GM18507 (cell line): ENCODE measurements at regions not wholly inside any gene's neighbourhood (a gene's known extent, or its start where the extent isn't known, plus 50 kb on each side); places are given as distances from the start of the nearest gene placed in this dataset.
"Not testable (repeated sequence)": the region's sequence is repeated elsewhere in the genome, so short reads cannot be mapped to it uniquely, and the experiment has no call there.

ENCODE experiments used
- DNase-seq: peaks from one replicate; pipeline ENCODE4 v3.0.0; 2011; ENCODE audit warnings: low read depth; ENCODE audit not compliant: insufficient read length; ENCODE audit errors: extremely low spot score
- FAIRE-seq: peaks from 2 replicates; lab custom pipeline; 2011; peaks lifted over from hg19 to GRCh38; lab: Jason Lieb, UNC

GRCh38 chr6:151671195-151671594 is 136.3 kb upstream of the ESR1 start:
- DNase-seq (no peak), FAIRE-seq (no peak)

- FAIRE-seq (no peak), DNase-seq (no peak)
These were observed 132.9 kb upstream of the ESR1 start for GRCh38 chr6:151674578-151674977.

GRCh38 chr6:151675746-151676459 is 131.6 kb upstream of the ESR1 start:
- DNase-seq = peak; percentile 60
- FAIRE-seq = peak; percentile 67

DNA sequence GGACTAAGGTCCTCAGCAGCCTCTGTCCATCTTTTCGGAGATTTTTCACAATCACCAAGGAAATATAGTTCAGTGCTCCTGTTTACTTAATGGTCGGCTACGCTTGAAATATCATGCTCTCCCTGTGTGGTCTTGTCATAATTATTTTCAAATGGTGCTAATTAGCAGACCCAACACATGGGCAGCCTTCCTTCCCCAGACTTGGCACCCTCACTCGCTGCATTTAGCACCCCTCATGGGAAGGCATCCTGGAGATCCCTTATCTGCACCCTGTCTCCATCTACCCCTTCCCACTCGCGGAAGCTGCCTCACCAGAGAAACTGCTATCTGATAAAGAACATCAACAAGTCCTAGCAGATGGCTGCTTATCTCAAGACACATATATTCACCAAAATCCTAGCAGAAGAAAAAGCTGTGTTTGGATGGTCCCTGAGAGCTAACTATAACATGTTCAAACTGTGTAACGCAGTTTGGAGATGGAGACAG is 131.0 kb upstream of the ESR1 start:
- FAIRE-seq (no peak), DNase-seq (no peak)

GRCh38 chr6:151677404-151677803 is 130.1 kb upstream of the ESR1 start:
- DNase-seq (no peak), FAIRE-seq (no peak)

DNA sequence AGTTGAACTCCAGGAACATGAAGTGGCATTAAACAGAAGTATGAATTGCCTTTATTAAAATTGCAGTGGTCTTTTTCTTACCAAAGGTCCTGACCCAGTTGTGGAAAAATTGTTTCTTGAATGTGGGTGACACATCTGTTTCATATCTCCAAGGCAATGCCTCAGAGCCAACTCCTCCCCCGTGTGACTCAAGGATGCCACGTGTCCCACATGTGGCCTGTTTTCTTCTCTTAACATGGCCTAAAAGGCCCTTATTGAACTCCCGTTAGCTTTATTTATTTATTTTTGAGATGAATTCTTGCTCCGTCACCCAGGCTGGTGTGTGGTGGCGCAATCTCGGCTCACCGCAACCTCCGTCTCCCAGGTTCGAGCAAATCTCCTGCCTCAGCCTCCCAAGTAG is 128.4 kb upstream of the ESR1 start:
- DNase-seq (no peak), FAIRE-seq (no peak)

GRCh38 chr6:151679941-151680340 is 127.5 kb upstream of the ESR1 start:
- FAIRE-seq (no peak), DNase-seq (no peak)

- FAIRE-seq (no peak), DNase-seq (no peak)
These were observed 126.5 kb upstream of the ESR1 start for GRCh38 chr6:151680846-151681432.

DNA sequence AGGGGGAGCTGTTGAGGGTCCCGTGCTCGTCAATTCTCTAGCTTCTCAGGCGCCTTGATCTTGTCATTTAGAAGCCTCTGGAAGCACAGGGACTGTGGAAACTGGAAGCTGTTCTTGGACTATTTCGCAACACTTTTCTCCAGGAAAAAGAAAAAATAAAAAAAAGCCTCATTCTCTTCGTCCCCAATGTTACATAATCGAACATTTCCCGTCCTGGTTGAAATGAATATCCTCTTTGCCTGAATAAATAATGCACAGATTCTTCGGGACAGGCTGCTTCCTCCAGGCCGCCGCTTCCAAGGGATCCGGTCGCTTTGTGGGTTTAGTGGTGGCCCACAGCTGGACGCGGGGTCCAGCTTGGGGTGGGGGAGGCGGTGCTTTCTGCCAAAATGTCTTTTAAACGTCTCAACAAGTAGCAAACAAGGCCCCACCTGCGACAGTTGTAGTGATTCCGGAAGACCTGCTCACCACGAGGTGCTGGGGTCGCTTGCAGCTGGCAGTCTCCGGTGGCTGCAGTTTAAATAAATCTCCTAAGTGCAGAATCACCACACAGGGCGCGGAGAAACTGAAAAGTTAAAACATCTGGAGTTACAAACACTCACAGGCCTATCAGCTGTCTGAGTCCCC is 125.9 kb upstream of the ESR1 start:
- DNase-seq (no peak), FAIRE-seq (no peak)

DNA sequence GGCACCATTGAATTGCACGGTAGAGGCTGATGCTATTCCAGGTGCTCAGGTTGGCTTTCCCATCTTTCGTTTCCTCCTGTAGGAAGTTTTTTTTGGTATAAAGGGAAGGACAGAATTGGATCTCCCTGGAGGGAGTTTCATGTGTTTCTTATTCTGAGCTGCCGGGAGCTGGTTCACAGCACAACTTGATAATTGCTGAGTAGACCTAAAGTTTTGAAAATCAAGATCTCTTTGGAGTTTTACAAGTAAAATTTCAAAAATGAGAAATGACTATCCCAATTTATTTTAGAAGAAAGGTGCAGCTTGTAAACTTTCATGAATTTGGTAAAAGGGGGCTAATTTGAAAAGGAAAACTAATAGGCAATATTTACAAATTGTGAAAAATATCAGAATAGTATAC is 125.2 kb upstream of the ESR1 start:
- DNase-seq (no peak), FAIRE-seq (no peak)

DNA sequence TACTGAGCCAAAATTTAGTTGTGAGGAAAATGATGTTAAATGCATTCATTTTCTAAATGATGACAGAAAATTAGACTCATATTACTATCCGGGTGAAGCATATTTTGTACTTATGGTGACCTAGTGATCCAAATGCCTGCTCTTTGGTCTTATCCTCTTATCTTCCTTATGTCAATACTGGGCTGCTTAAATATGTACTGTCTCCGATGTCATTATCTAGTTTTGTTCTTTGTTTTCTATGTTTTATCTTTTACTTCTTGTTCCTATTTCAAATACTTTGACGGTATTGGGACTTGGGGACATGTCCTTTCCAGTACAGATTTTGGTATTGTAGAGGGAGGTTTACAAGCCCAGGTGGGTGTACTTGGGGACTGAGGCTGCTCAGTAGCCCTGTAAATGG is 124.6 kb upstream of the ESR1 start:
- FAIRE-seq = no peak
- no peak for DNase-seq

DNA sequence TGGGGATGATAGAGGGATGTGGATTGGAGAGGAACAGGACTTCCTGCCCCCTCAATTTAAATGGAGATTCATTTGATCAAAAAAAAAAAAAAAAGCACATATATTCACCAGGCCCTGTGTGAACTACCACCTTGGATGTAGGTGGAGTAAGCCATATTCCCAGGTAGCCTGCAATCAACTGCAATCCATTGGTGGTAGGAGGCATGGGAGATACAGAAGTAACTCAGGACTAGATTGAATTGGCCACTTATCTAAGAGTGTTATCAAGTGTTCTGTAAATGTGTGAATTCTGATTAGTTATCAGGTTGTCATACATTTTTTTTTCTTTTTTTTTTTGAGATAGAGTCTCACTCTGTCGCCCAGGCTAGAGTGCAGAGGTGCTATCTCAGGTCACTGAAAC is 124.1 kb upstream of the ESR1 start:
- DNase-seq = no peak
- no peak for FAIRE-seq

DNA sequence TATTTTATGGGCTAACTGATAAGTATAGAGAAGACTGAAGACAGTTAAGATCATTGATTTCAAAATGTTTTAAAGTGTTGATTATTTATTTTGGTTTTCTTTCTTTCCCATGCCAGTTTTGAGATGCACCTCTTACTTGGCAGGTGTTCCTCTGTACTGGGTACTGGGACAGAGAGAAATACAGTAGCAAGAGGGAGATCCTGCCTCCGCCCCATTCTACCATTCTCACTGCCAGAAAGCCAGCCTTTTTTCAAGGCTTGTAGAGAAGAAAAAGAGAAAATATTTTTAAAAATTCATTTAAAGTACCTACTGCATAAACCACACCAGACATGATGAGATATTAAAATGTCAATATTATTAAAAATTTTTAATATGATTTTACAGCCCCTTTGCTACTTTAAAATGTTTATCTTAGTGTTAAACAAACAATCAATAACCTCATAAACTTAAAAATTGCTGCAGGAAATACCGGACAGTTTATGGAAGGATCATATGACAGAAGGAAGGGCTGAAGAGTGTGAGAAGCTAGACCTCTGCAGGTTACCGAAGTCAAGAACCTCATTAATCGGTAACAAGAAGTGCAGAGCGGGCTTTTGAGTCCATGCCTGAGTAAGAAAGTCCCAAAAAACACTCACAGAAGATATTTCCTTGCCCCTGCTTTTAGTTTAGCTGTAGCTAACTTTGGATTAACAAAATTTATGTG is 117.8 kb upstream of the ESR1 start:
- DNase-seq = no peak
- FAIRE-seq = no peak

- FAIRE-seq (peak; percentile 63), DNase-seq (no peak)
These were observed 117.2 kb upstream of the ESR1 start for GRCh38 chr6:151690303-151690702.

DNA sequence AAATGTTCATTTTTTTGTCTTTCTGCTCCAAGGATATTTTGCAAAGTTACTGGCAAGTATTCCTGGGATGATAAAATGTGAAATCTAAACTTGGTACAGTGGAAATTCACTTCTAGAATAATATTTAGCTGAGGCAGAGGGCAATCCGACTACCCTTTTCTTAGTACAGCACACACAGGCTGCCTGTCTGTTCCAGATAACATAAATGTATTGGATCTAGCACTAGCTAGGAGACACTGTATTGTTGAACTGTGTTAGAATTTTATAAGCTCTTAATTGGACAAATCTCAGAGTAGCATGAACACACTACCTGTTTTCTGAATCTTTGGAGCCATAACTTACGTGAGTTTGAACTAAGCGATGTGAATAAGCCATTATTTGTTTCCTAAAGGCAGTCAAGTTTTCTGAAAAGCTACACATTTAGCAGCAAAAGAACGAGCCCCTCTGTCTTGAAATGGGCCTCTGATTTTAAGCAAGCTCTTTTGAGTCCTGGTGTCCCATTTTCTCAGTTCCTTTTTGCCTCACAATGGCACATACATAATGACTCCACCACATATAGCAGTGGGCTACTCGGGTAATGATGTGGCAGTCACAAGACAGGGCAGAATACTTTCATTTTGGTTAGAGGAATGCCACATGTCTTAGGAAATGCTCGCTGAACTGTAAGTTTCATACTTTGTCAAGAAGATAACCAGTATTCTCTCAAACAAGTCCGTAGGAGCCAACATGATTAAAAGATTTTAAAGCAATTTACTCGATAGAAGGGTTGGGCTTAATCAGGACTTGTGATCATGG is 116.5 kb upstream of the ESR1 start:
- FAIRE-seq (peak; percentile 87), DNase-seq (peak; percentile 8)

GRCh38 chr6:151692216-151692615 is 115.3 kb upstream of the ESR1 start:
- DNase-seq (no peak), FAIRE-seq (no peak)

DNA sequence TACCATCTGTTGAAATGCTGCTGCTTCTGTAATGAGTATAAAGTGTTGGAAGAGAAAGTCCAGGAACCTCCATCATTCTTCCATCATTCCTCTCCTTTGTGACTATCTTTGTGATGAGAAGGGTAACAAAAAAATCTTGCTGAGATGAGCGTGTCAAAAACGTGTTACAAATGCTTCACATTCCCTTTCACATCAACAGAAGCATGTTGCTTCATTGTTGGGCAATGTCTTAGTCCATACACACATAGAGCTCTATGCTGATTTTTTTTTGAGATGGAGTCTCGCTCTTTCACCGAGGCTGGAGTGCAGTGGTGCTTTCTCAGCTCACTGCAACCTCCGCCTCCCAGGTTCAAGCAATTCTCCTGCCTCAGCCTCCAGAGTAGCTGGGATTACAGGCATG is 114.1 kb upstream of the ESR1 start:
- FAIRE-seq (no peak), DNase-seq (no peak)

- FAIRE-seq = no peak
- DNase-seq = no peak
These were observed 112.3 kb upstream of the ESR1 start for GRCh38 chr6:151695156-151695555.

DNA sequence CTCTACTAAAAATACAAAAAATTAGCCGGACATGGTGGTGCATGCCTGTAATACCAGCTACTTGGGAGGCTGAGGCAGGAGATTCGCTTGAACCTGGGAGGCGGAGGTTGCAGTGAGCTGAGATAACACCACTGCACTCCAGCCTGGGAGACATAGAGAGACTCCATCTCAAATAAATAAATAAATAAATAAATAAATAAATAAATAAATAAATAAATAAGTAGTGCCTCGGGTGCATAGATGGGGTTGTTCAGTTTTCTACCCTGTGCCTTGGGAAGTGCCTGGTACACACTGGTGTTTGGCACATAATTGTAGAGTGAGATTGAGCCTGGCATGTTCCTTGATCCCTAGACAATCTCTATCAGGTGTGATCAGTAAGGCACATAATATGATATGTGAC is 111.2 kb upstream of the ESR1 start:
- not testable (repeated sequence) for FAIRE-seq, DNase-seq
